Muscle of leg (tissue), 3 donors: ENCODE measurements at regions not wholly inside any gene's neighbourhood (a gene's known extent, or its start where the extent isn't known, plus 50 kb on each side); places are given as distances from the start of the nearest gene placed in this dataset.
A peak's percentile ranks its signal among the peaks of the same experiment; 100 is the strongest.

Experiments used
- DNase-seq: peaks from one replicate; pipeline ENCODE4 v3.0.0; 2013
- H3K27ac ChIP-seq: one replicate; pipeline ENCODE4 v1.5.1; 2013; ENCODE audit warnings: mild to moderate bottlenecking, low read length, control low read depth
- H3K27me3 ChIP-seq: one replicate; pipeline ENCODE4 v1.6.1; 2013; ENCODE audit warnings: low read length; ENCODE audit not compliant: control insufficient read depth, insufficient read depth
- H3K36me3 ChIP-seq: one replicate; pipeline ENCODE4 v1.6.1; 2013; ENCODE audit warnings: low read length; ENCODE audit not compliant: control insufficient read depth, insufficient read depth
- H3K4me1 ChIP-seq: one replicate; pipeline ENCODE4 v1.6.1; 2013; ENCODE audit warnings: low read length; ENCODE audit not compliant: control insufficient read depth, insufficient read depth
- H3K4me3 ChIP-seq: one replicate; pipeline ENCODE4 v1.5.1; 2013; ENCODE audit warnings: low read length, control low read depth
- H3K9me3 ChIP-seq: replicated peaks from 2 replicates; pipeline ENCODE4 v1.6.1; 2013; ENCODE audit warnings: low read depth, low read length; ENCODE audit not compliant: control insufficient read depth
- WGBS: methylation state at CpG from one replicate; pipeline ENCODE4 v1.1.5; 2013; ENCODE audit warnings: missing lambda C conversion rate; ENCODE audit not compliant: insufficient coverage; 5-methylcytosine and 5-hydroxymethylcytosine counted together

GRCh38 chr4:38226170-38226569, 266.0 kb downstream of the PTTG2 start:
- H3K27ac ChIP-seq: no peak overlapping the region
- WGBS: 92% methylated on average over 2 of the region's 2 CpGs
- H3K4me3 ChIP-seq: no peak overlapping the region
- DNase-seq: no peak
- peaks cover 3% of the 10 kb centered on the region for H3K9me3 ChIP-seq
- no peaks in the 10 kb centered on the region for H3K27me3 ChIP-seq
- no peaks in the 10 kb centered on the region for H3K36me3 ChIP-seq
- H3K4me1 ChIP-seq: peaks cover 14% of the 10 kb centered on the region

- WGBS: 49% methylated on average over 9 of the region's 10 CpGs
- H3K27ac ChIP-seq: no peak overlapping the region
- H3K36me3 ChIP-seq: no peaks in the 10 kb centered on the region
Observed at GRCh38 chr4:38230121-38230801, 270.1 kb downstream of the PTTG2 start.

GRCh38 chr4:38230821-38231563, 270.8 kb downstream of the PTTG2 start:
- 92% methylated on average over 6 of the region's 7 CpGs for WGBS
- DNase-seq: no peak
- Histone ChIP-seq H3K4me1 (peaks cover 5% of the 10 kb centered on the region), H3K27me3 (no peaks in the 10 kb centered on the region), H3K27ac (no peak overlapping the region), H3K36me3 (no peaks in the 10 kb centered on the region), H3K4me3 (no peak overlapping the region), H3K9me3 (no peaks in the 10 kb centered on the region)

More at GRCh38 chr4:38230121-38230801, 270.1 kb downstream of the PTTG2 start:
- no peaks in the 10 kb centered on the region for H3K4me1 ChIP-seq
- no peak overlapping the region for H3K4me3 ChIP-seq
- DNase-seq: no peak
- H3K27me3 ChIP-seq: no peaks in the 10 kb centered on the region
- H3K9me3 ChIP-seq: no peaks in the 10 kb centered on the region

GRCh38 chr4:38231626-38232025, 271.4 kb downstream of the PTTG2 start:
- Histone ChIP-seq H3K4me1 (peaks cover 11% of the 10 kb centered on the region), H3K36me3 (no peaks in the 10 kb centered on the region)
- WGBS: 81% methylated on average over 4 of the region's 4 CpGs

GRCh38 chr4:38232741-38233140, 272.5 kb downstream of the PTTG2 start:
- Histone ChIP-seq H3K4me1 (peaks cover 16% of the 10 kb centered on the region), H3K4me3 (no peak overlapping the region), H3K27ac (no peak overlapping the region), H3K27me3 (no peaks in the 10 kb centered on the region), H3K36me3 (no peaks in the 10 kb centered on the region), H3K9me3 (no peaks in the 10 kb centered on the region)
- no peak for DNase-seq

More at GRCh38 chr4:38231626-38232025, 271.4 kb downstream of the PTTG2 start:
- H3K9me3 ChIP-seq: no peaks in the 10 kb centered on the region
- DNase-seq: no peak
- H3K27ac ChIP-seq: no peak overlapping the region
- no peaks in the 10 kb centered on the region for H3K27me3 ChIP-seq
- no peak overlapping the region for H3K4me3 ChIP-seq

- H3K36me3 ChIP-seq: no peaks in the 10 kb centered on the region
- no peaks in the 10 kb centered on the region for H3K9me3 ChIP-seq
- WGBS: no CpG with 5 or more reads among the region's 6 CpGs
- H3K4me3 ChIP-seq: no peak overlapping the region
- DNase-seq: no peak
- no peaks in the 10 kb centered on the region for H3K27me3 ChIP-seq
- H3K4me1 ChIP-seq: peaks cover 16% of the 10 kb centered on the region
- H3K27ac ChIP-seq: no peak overlapping the region
Observed at GRCh38 chr4:38233727-38234480, 273.7 kb downstream of the PTTG2 start.

GRCh38 chr4:38235354-38235753, 275.2 kb downstream of the PTTG2 start:
- Histone ChIP-seq H3K4me1 (peaks cover 16% of the 10 kb centered on the region), H3K36me3 (no peaks in the 10 kb centered on the region), H3K4me3 (no peak overlapping the region), H3K9me3 (no peaks in the 10 kb centered on the region), H3K27me3 (no peaks in the 10 kb centered on the region), H3K27ac (peak overlapping the region; percentile 65)
- WGBS: no CpG with 5 or more reads among the region's 3 CpGs
- DNase-seq: peak; percentile 57

- peaks cover 16% of the 10 kb centered on the region for H3K4me1 ChIP-seq
- peak; percentile 47 for DNase-seq
- H3K36me3 ChIP-seq: no peaks in the 10 kb centered on the region
- peak overlapping the region; percentile 65 for H3K27ac ChIP-seq
- WGBS: 58% methylated on average over 5 of the region's 8 CpGs
- no peaks in the 10 kb centered on the region for H3K27me3 ChIP-seq
- H3K4me3 ChIP-seq: no peak overlapping the region
- no peaks in the 10 kb centered on the region for H3K9me3 ChIP-seq
Observed at GRCh38 chr4:38236003-38236402, 275.8 kb downstream of the PTTG2 start.

GRCh38 chr4:38236503-38236902, 276.3 kb downstream of the PTTG2 start:
- no peaks in the 10 kb centered on the region for H3K27me3 ChIP-seq
- WGBS: 75% methylated on average over 1 of the region's 3 CpGs
- DNase-seq: no peak
- peaks cover 16% of the 10 kb centered on the region for H3K4me1 ChIP-seq
- no peak overlapping the region for H3K27ac ChIP-seq
- H3K9me3 ChIP-seq: no peaks in the 10 kb centered on the region
- no peaks in the 10 kb centered on the region for H3K36me3 ChIP-seq
- no peak overlapping the region for H3K4me3 ChIP-seq

GRCh38 chr4:38237139-38237538, 276.9 kb downstream of the PTTG2 start:
- Histone ChIP-seq H3K27ac (no peak overlapping the region), H3K4me1 (peaks cover 16% of the 10 kb centered on the region), H3K9me3 (no peaks in the 10 kb centered on the region), H3K27me3 (no peaks in the 10 kb centered on the region), H3K36me3 (no peaks in the 10 kb centered on the region), H3K4me3 (no peak overlapping the region)
- DNase-seq: no peak
- whole genome bisulfite sequencing: no CpG with 5 or more reads among the region's 3 CpGs
